ENCODE measurements at regions not wholly inside any gene's neighbourhood (a gene's known extent, or its start where the extent isn't known, plus 50 kb on each side); places are given as distances from the start of the nearest gene placed in this dataset.
A peak's percentile ranks its signal among the peaks of the same experiment; 100 is the strongest.

DNA sequence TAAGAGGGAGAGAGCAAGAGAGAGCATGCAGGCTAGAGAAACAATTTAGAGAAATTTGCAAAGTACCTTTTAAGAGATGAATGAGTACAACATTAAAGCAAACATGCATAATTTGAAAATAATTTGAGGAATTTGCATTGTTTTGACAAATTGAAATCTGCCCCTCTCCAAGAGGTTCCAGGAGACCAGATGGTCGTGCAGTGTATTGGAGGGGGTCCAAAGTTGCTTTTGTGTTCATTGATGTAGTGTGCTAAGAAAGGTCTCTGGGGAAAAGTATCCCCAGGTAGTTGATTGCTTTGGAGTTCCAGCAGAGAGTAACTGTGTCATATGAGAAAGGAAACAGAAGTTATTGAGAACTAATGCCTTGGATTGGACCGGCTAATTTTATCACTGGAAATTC lies 635.0 kb upstream of the TENM3 start:
- H3K27me3 ChIP-seq (ENCODE audit: insufficient read depth, low read length), result no peaks in the 10 kb centered on the region
- H3K4me3 ChIP-seq (ENCODE audit: low read depth, low read length), result no peak overlapping the region
- no peaks in the 10 kb centered on the region for H3K79me2 ChIP-seq (ENCODE audit: control insufficient read depth, insufficient read depth, low read length, unreplicated experiment)
- no peaks in the 10 kb centered on the region for H3K36me3 ChIP-seq (ENCODE audit: insufficient read depth, low read length)
- H2AFZ ChIP-seq (ENCODE audit: low read length, unreplicated experiment), result no peak overlapping the region
- H3K27ac ChIP-seq (ENCODE audit: low read depth, low read length), result no peak overlapping the region
- peaks cover 4% of the 10 kb centered on the region for H3K4me1 ChIP-seq (ENCODE audit: control insufficient read depth, insufficient read depth, low read length, unreplicated experiment)

DNA sequence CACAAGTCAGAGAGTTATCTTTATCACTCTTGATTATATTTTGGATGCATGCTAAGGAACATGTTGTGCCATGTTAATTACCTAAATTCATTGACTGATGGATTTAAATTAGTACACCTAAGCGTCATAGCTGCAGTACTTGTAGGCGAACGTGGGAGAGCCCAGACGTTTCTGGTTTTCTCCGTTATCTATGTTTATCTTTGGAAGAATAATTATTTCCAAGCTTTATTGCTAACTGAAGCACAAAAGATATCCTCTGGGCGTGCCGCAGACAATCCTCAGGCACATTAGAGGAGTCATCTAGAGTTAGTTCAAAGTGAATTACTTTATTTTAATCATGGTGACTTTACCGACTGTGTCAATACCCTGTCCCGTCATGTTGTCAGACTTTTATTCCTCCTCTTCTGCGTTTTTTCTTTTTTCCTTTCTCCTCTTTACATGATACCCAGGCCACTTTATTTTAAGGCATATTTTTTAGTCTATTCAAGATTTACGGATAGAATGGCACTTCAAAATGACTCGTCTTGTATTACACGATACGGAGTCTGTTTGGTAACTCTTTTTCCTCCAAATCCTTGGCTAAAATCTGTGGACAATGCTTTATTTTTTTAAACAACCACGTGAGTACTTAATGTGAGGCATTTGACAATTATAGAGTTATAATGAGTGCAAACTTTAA lies 632.0 kb upstream of the TENM3 start:
- H3K27me3 ChIP-seq (ENCODE audit: insufficient read depth, low read length), result no peaks in the 10 kb centered on the region
- no peaks in the 10 kb centered on the region for H3K36me3 ChIP-seq (ENCODE audit: insufficient read depth, low read length)
- H3K79me2 ChIP-seq (ENCODE audit: control insufficient read depth, insufficient read depth, low read length, unreplicated experiment), result no peaks in the 10 kb centered on the region
- H2AFZ ChIP-seq (ENCODE audit: low read length, unreplicated experiment), result no peak overlapping the region
- H3K4me3 ChIP-seq (ENCODE audit: low read depth, low read length), result no peak overlapping the region
- H3K27ac ChIP-seq (ENCODE audit: low read depth, low read length), result no peak overlapping the region
- H3K4me1 ChIP-seq (ENCODE audit: control insufficient read depth, insufficient read depth, low read length, unreplicated experiment), result peaks cover 4% of the 10 kb centered on the region

DNA sequence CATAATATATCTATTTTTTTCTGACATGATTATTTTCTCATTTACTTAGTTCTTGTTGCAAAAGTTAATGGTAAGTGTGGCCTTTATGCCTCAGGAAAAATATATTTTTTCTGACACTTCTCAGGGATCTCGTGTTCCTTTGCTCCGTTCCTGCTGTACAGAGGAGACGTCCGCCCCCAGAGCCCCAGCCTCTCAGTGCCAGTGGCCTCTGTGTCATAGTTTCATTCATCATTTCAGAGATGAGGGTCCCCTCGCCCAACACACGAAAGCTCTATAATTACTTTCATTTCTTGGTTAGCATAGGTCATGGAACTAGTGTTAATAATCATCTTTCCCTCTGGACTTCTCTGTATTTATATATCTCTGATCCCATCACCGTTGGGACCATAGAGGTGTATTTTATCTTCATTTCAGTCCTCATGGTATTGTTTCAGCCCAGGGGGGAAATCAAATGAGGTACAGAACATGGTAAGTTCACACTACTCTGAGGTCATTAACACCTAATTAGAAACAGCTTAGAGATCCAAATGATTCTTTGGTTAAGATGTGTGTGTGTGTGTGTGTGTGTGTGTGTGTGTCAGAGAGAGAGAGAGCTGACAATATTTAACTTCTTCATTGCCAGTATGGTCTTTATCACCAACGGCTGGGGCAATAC lies 631.1 kb upstream of the TENM3 start:
- H3K27ac ChIP-seq (ENCODE audit: low read depth, low read length), result no peak overlapping the region
- H3K27me3 ChIP-seq (ENCODE audit: insufficient read depth, low read length), result no peaks in the 10 kb centered on the region
- H3K4me3 ChIP-seq (ENCODE audit: low read depth, low read length), result no peak overlapping the region
- H3K4me1 ChIP-seq (ENCODE audit: control insufficient read depth, insufficient read depth, low read length, unreplicated experiment), result peaks cover 4% of the 10 kb centered on the region
- H3K36me3 ChIP-seq (ENCODE audit: insufficient read depth, low read length), result no peaks in the 10 kb centered on the region
- H3K79me2 ChIP-seq (ENCODE audit: control insufficient read depth, insufficient read depth, low read length, unreplicated experiment), result no peaks in the 10 kb centered on the region
- no peak overlapping the region for H2AFZ ChIP-seq (ENCODE audit: low read length, unreplicated experiment)

DNA sequence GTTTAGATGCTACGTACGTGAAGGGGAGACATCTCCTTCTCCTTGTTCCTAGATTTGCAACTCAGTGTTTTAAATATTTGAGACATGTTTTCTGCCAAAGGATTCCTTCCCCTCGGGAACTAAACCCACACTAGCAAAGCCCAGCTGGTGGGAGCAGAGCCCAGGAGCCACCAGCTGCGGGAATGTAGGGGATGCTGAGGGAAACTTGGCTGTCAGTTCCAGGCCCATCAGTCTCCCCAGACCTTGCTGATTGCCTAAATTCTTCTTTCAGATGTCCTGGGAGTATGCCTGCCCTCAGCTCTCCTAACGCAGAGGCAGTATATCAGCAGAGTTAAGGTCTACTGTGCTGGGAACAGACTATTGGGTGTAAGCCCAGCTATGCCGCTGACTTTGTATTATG lies 630.0 kb upstream of the TENM3 start:
- Histone ChIP-seq H3K79me2 (ENCODE audit: control insufficient read depth, insufficient read depth, low read length, unreplicated experiment) (no peaks in the 10 kb centered on the region), H3K4me1 (ENCODE audit: control insufficient read depth, insufficient read depth, low read length, unreplicated experiment) (peaks cover 4% of the 10 kb centered on the region), H3K4me3 (ENCODE audit: low read depth, low read length) (no peak overlapping the region), H3K27ac (ENCODE audit: low read depth, low read length) (no peak overlapping the region), H3K36me3 (ENCODE audit: insufficient read depth, low read length) (no peaks in the 10 kb centered on the region), H3K27me3 (ENCODE audit: insufficient read depth, low read length) (no peaks in the 10 kb centered on the region), H2AFZ (ENCODE audit: low read length, unreplicated experiment) (no peak overlapping the region)

DNA sequence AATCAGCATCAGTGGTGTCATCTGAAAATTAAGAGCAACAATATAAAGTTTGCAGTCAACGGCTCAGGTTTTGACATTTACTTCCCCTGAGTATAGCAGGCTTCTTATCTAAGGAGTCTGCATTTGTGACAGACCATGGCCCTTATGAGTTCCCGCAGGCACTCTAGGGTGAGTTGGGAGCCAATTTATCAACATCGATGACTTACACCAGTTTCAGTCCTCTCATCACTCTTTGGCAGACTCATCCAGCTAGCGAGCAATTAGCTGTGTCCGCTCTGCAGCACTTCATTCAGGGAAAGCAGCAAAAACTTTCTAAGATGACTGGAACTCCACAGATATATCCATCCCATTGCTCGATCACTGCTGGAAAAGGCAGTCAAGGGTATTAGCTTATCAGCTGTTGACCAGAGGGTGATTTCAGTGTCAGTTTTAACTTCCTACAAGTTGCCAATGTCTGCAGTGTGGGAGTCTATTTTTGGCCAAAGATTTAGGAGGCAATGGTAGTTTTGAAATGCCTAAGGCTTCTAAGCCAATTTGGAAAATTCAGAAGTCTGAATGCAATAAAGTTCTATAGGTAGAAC lies 625.1 kb upstream of the TENM3 start:
- no peak overlapping the region for H2AFZ ChIP-seq (ENCODE audit: low read length, unreplicated experiment)
- no peaks in the 10 kb centered on the region for H3K27me3 ChIP-seq (ENCODE audit: insufficient read depth, low read length)
- no peaks in the 10 kb centered on the region for H3K4me1 ChIP-seq (ENCODE audit: control insufficient read depth, insufficient read depth, low read length, unreplicated experiment)
- H3K36me3 ChIP-seq (ENCODE audit: insufficient read depth, low read length), result no peaks in the 10 kb centered on the region
- no peak overlapping the region for H3K27ac ChIP-seq (ENCODE audit: low read depth, low read length)
- H3K4me3 ChIP-seq (ENCODE audit: low read depth, low read length), result no peak overlapping the region
- H3K79me2 ChIP-seq (ENCODE audit: control insufficient read depth, insufficient read depth, low read length, unreplicated experiment), result no peaks in the 10 kb centered on the region

DNA sequence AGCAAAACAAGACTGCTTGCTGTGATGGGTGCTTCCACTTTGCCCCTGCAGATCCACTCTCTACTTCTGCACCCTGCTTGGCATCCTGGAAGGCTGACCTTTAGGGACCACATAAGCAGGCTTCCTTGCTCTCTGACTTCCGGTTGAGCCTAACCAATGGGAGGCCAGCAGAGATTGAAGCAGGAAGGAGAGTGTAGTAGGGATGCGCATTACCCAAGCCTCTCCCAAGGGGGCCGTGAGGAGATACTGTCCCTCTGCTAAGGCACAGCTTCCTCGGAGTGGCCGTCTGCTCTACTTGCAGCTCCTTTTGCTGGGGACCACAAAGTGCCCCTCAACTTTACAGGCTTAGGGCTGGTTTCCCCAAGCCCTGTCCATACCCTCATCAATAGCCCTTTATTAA lies 624.3 kb upstream of the TENM3 start:
- H3K4me1 ChIP-seq (ENCODE audit: control insufficient read depth, insufficient read depth, low read length, unreplicated experiment), result no peaks in the 10 kb centered on the region

DNA sequence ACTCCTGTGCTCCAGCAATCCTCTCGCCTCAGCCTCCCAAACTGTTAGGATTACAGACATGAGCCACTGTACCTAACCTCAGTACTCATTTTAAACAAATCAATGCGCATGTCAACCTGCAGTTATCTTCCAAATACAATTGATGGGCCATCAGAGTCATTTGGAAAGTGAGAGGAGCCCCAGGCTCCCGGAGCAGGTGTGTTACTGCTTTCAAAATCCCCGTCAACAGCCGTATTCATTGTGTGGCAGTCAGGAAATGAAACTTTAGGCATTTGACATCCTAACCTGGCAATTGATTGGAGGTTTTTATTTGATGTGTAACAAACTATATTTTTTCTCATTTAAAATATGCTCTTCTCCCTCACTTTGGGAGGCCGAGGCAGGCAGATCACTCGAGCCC lies 623.6 kb upstream of the TENM3 start:
- no peaks in the 10 kb centered on the region for H3K36me3 ChIP-seq (ENCODE audit: insufficient read depth, low read length)
- H3K4me1 ChIP-seq (ENCODE audit: control insufficient read depth, insufficient read depth, low read length, unreplicated experiment), result no peaks in the 10 kb centered on the region
- H2AFZ ChIP-seq (ENCODE audit: low read length, unreplicated experiment), result no peak overlapping the region
- H3K4me3 ChIP-seq (ENCODE audit: low read depth, low read length), result no peak overlapping the region
- H3K79me2 ChIP-seq (ENCODE audit: control insufficient read depth, insufficient read depth, low read length, unreplicated experiment), result no peaks in the 10 kb centered on the region
- no peaks in the 10 kb centered on the region for H3K27me3 ChIP-seq (ENCODE audit: insufficient read depth, low read length)
- no peak overlapping the region for H3K27ac ChIP-seq (ENCODE audit: low read depth, low read length)

More for the DNA sequence above, 624.3 kb upstream of the TENM3 start:
- Histone ChIP-seq H3K27me3 (ENCODE audit: insufficient read depth, low read length) (no peaks in the 10 kb centered on the region), H3K27ac (ENCODE audit: low read depth, low read length) (no peak overlapping the region), H3K79me2 (ENCODE audit: control insufficient read depth, insufficient read depth, low read length, unreplicated experiment) (no peaks in the 10 kb centered on the region), H3K36me3 (ENCODE audit: insufficient read depth, low read length) (no peaks in the 10 kb centered on the region), H2AFZ (ENCODE audit: low read length, unreplicated experiment) (no peak overlapping the region), H3K4me3 (ENCODE audit: low read depth, low read length) (no peak overlapping the region)

DNA sequence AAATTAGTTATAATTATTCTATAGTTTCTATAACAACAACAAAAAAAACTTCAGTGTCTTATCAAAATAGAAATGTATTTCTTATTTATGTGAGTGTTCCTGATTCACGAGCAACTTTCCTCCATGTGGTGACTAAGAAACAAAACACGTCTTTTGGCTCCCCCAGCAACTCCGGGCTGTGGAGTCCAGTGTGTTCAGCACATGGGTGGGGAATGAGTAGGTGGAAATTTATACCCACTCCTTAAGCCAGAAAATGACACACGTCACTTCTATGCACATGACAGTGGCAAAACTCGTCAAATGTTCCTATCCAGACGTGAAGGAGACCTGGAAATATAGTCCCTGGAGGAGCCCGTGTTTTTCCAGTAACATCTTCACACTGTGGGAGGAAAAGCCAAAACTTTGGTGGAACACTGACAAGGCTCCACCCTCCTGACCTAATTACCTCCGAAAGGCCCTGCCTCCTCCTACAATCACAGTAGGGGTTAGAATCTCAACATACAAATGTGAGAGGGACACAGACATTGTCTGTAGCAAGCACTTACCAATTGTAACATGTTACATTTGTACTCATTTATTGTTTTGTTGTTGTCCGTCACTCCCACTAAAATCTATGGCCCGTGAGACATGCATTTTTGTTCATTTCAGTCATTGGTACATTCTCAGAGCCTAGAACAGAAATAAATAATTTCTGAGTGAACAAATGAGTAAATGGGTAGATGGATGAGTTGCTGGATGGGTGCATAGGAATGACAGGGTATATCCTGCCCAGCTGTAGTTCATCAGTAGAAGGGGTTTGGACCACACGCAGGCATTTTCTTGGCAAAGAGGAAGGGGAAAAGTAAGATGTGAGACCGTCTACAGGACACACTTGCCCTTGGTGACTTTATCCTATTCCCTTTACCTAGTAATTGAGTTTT lies 605.8 kb upstream of the TENM3 start:
- Histone ChIP-seq H2AFZ (ENCODE audit: low read length, unreplicated experiment) (peak overlapping the region; percentile 73), H3K4me1 (ENCODE audit: control insufficient read depth, insufficient read depth, low read length, unreplicated experiment) (peaks cover 14% of the 10 kb centered on the region), H3K4me3 (ENCODE audit: low read depth, low read length) (peak overlapping the region; percentile 28; the same call in 1 of the 2 replicates), H3K27ac (ENCODE audit: low read depth, low read length) (peak overlapping the region; percentile 83), H3K79me2 (ENCODE audit: control insufficient read depth, insufficient read depth, low read length, unreplicated experiment) (no peaks in the 10 kb centered on the region), H3K27me3 (ENCODE audit: insufficient read depth, low read length) (no peaks in the 10 kb centered on the region), H3K36me3 (ENCODE audit: insufficient read depth, low read length) (no peaks in the 10 kb centered on the region)

DNA sequence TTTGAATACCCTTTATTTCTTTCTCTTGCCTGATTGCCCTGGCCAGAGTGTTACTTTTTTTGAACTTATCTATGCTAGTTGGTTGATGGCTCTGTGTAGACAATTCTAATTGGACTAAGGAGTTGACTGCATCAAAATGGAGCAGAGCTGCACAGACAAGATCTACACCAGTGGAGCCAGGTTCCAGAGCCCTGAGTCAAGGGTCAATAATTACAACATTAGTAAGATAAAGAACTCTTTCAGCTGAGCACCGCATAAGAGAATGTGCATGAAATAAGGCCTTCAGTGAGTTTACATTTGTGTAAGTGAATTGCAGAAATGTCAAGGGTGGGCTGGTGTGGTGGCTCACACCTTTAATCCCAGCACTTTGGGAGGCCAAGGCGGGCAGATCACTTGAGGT lies 599.7 kb upstream of the TENM3 start:
- H2AFZ ChIP-seq (ENCODE audit: low read length, unreplicated experiment), result no peak overlapping the region
- H3K36me3 ChIP-seq (ENCODE audit: insufficient read depth, low read length), result no peaks in the 10 kb centered on the region
- H3K4me3 ChIP-seq (ENCODE audit: low read depth, low read length), result no peak overlapping the region
- no peak overlapping the region for H3K27ac ChIP-seq (ENCODE audit: low read depth, low read length)
- no peaks in the 10 kb centered on the region for H3K79me2 ChIP-seq (ENCODE audit: control insufficient read depth, insufficient read depth, low read length, unreplicated experiment)
- peaks cover 21% of the 10 kb centered on the region for H3K4me1 ChIP-seq (ENCODE audit: control insufficient read depth, insufficient read depth, low read length, unreplicated experiment)
- H3K27me3 ChIP-seq (ENCODE audit: insufficient read depth, low read length), result no peaks in the 10 kb centered on the region

DNA sequence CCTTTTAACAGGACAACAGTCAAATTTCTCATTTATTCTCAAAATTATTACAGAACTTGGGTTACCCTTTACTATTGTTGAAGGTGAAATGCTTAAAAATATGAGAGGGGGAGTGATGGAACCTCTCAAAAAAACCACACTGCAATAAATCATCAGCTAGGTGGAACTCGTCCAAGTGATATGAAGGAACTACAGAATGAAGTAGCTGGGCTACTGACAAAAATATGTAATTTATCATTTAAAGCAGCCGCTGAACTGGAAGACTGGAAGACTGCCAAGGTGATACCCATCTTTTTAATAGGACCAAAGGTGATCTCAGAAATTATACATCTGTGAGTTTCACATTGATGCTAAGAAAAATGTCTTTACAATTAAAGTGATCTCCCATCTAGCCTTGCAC lies 597.7 kb upstream of the TENM3 start:
- Histone ChIP-seq H3K4me3 (ENCODE audit: low read depth, low read length) (no peak overlapping the region), H3K79me2 (ENCODE audit: control insufficient read depth, insufficient read depth, low read length, unreplicated experiment) (no peaks in the 10 kb centered on the region), H3K36me3 (ENCODE audit: insufficient read depth, low read length) (no peaks in the 10 kb centered on the region), H2AFZ (ENCODE audit: low read length, unreplicated experiment) (no peak overlapping the region), H3K4me1 (ENCODE audit: control insufficient read depth, insufficient read depth, low read length, unreplicated experiment) (peaks cover 29% of the 10 kb centered on the region), H3K27me3 (ENCODE audit: insufficient read depth, low read length) (no peaks in the 10 kb centered on the region), H3K27ac (ENCODE audit: low read depth, low read length) (no peak overlapping the region)
